ENCODE measurements at regions not wholly inside any gene's neighbourhood (a gene's known extent, or its start where the extent isn't known, plus 50 kb on each side); places are given as distances from the start of the nearest gene placed in this dataset.

GRCh38 chr5:2904956-2905355 is 153.5 kb upstream of the IRX2 start:
- Mint-ChIP-seq H3K36me3 (no peaks in the 10 kb centered on the region), H3K4me3 (no peak overlapping the region), H3K4me1 (no peaks in the 10 kb centered on the region), H3K27me3 (ENCODE audit: low read depth in 3 of 3) (peaks cover 0 to 1% (median 0%) of the 10 kb centered on the region in 3 donors), H3K27ac (no peak overlapping the region), H3K9me3 (peaks cover 3 to 25% (median 11%) of the 10 kb centered on the region in 7 donors)
- no peaks in the 10 kb centered on the region for H4K20me1 ChIP-seq (ENCODE audit: insufficient read depth, low read length)
- WGBS (ENCODE audit: insufficient coverage): 94% methylated on average over 7 of the region's 9 CpGs
- no peaks in the 10 kb centered on the region for H3K36me3 ChIP-seq (replicated peaks in 1 of 2; ENCODE audit: control insufficient read depth in 1 of 2, insufficient read depth in 2 of 2, low read length in 2 of 2)
- DNase-seq: no peak
- no peaks in the 10 kb centered on the region for H3K4me1 ChIP-seq (ENCODE audit: control insufficient read depth in 1 of 2, insufficient read depth in 2 of 2, low read length in 2 of 2)
- no peak overlapping the region for H3K4me2 ChIP-seq (replicated peaks; ENCODE audit: extremely low read depth, low read length, poor library complexity, severe bottlenecking)
- H3K9me3 ChIP-seq (replicated peaks in 1 of 2; ENCODE audit: control insufficient read depth in 1 of 2, insufficient read depth in 1 of 2, low read length in 2 of 2): peaks cover 20 to 50% of the 10 kb centered on the region in 2 donors
- intact Hi-C loops (cut with micrococcal nuclease): no loop called here
- H3K9ac ChIP-seq (ENCODE audit: insufficient read depth, low read length, poor library complexity, severe bottlenecking): no peak overlapping the region
- no peak overlapping the region for H2AFZ ChIP-seq (ENCODE audit: insufficient read depth, low read depth, low read length, poor library complexity, severe bottlenecking)
- H3K4me3 ChIP-seq (replicated peaks in 1 of 3; ENCODE audit: low read depth in 2 of 3, low read length in 3 of 3): no peak overlapping the region
- no peaks in the 10 kb centered on the region for H3K79me2 ChIP-seq (ENCODE audit: insufficient read depth, low read length)
- no peaks in the 10 kb centered on the region for H3K27me3 ChIP-seq (ENCODE audit: control insufficient read depth in 2 of 2, insufficient read depth in 2 of 2, low read length in 2 of 2)
- no peak for TF ChIP-seq CTCF (IDR thresholded peaks at IDR 0.05)
- H3K27ac ChIP-seq (ENCODE audit: low read depth in 1 of 2, low read length in 2 of 2): no peak overlapping the region

- Histone ChIP-seq H3K4me3 (replicated peaks in 1 of 3; ENCODE audit: low read depth in 2 of 3, low read length in 3 of 3) (no peak overlapping the region), H3K27me3 (ENCODE audit: control insufficient read depth in 2 of 2, insufficient read depth in 2 of 2, low read length in 2 of 2) (no peaks in the 10 kb centered on the region), H3K4me2 (replicated peaks; ENCODE audit: extremely low read depth, low read length, poor library complexity, severe bottlenecking) (no peak overlapping the region), H3K4me1 (ENCODE audit: control insufficient read depth in 1 of 2, insufficient read depth in 2 of 2, low read length in 2 of 2) (no peaks in the 10 kb centered on the region), H3K36me3 (replicated peaks in 1 of 2; ENCODE audit: control insufficient read depth in 1 of 2, insufficient read depth in 2 of 2, low read length in 2 of 2) (no peaks in the 10 kb centered on the region), H4K20me1 (ENCODE audit: insufficient read depth, low read length) (no peaks in the 10 kb centered on the region), H2AFZ (ENCODE audit: insufficient read depth, low read depth, low read length, poor library complexity, severe bottlenecking) (no peak overlapping the region), H3K27ac (ENCODE audit: low read depth in 1 of 2, low read length in 2 of 2) (no peak overlapping the region), H3K9me3 (replicated peaks in 1 of 2; ENCODE audit: control insufficient read depth in 1 of 2, insufficient read depth in 1 of 2, low read length in 2 of 2) (peaks cover 22 to 52% of the 10 kb centered on the region in 2 donors), H3K9ac (ENCODE audit: insufficient read depth, low read length, poor library complexity, severe bottlenecking) (no peak overlapping the region), H3K79me2 (ENCODE audit: insufficient read depth, low read length) (no peaks in the 10 kb centered on the region)
- Mint-ChIP-seq H3K36me3 (no peaks in the 10 kb centered on the region), H3K27me3 (ENCODE audit: low read depth in 3 of 3) (peaks cover 0 to 1% (median 0%) of the 10 kb centered on the region in 3 donors), H3K4me3 (no peak overlapping the region), H3K4me1 (no peaks in the 10 kb centered on the region), H3K9me3 (peaks cover 3 to 26% (median 11%) of the 10 kb centered on the region in 7 donors), H3K27ac (no peak overlapping the region)
- TF ChIP-seq CTCF (IDR thresholded peaks at IDR 0.05): no peak
- WGBS (ENCODE audit: insufficient coverage): 78% methylated on average over 13 of the region's 13 CpGs
- no peak for DNase-seq
- intact Hi-C loops (cut with micrococcal nuclease): no loop called here
Observed at GRCh38 chr5:2904399-2904798, 152.9 kb upstream of the IRX2 start.
